HepG2 (cell line): ENCODE measurements at regions not wholly inside any gene's neighbourhood (a gene's known extent, or its start where the extent isn't known, plus 50 kb on each side); places are given as distances from the start of the nearest gene placed in this dataset.

ENCODE experiments used
- ATAC-seq: fragments of 200-7000 bp; cut with Tn5 transposase; 3 replicates; pipeline ENCODE4 v1.9.1; 2020; ENCODE audit warnings: mild to moderate bottlenecking, moderate library complexity
- BruUV-seq: library from RNA; stranded (reverse); fragments of 400-500 nt; replicated peaks from 2 replicates; lab custom pipeline; 2021; lab: Mats Ljungman, UMichigan
- CTCF ChIA-PET: fragments of 300-600 bp; formaldehyde crosslinking; extraction: SDS; loops from one replicate; lab custom pipeline; 2021; ENCODE audit warnings: low total read pairs, inconsistent platforms, low intra/inter-chr PET ratio; lab: Yijun Ruan, JAX
- POLR2A ChIA-PET: fragments of 350-600 bp; sonication (Branson Sonifier 250); formaldehyde crosslinking; loops from one replicate; lab custom pipeline; 2020; ENCODE audit warnings: antibody characterized with exemption, inconsistent platforms; lab: Yijun Ruan, JAX
- DNase-seq: peaks from one replicate; pipeline ENCODE4 v3.0.0-alpha.2; 2015; ENCODE audit warnings: low spot score
- FAIRE-seq: peaks from 3 replicates; lab custom pipeline; 2011; peaks lifted over from hg19 to GRCh38; lab: Jason Lieb, UNC
- H2AFZ ChIP-seq: one replicate; pipeline ENCODE4 v1.6.1; 2011; ENCODE audit warnings: low read length, inconsistent platforms
- H3K27ac ChIP-seq: fragments of 300-600 bp; 3 replicates; pipeline ENCODE4 v1.8.0; 2011; ENCODE audit warnings: mixed run types, mild to moderate bottlenecking, mixed read lengths, low read length, inconsistent platforms; ENCODE audit not compliant: insufficient read depth; ENCODE audit errors: extremely low read length
- H3K27me3 ChIP-seq, 2 experiments: fragments of 200-600 bp in 1 of 2; 2 replicates in 1 of 2; 3 replicates in 1 of 2; pipeline versions ENCODE4 v1.6.0 to v1.8.0; 2011; ENCODE audit warnings: low read length in 2 of 2, mild to moderate bottlenecking in 2 of 2, moderate library complexity in 2 of 2, inconsistent platforms in 1 of 2; ENCODE audit not compliant: insufficient read depth in 2 of 2, control insufficient read depth in 1 of 2
- H3K36me3 ChIP-seq, 2 experiments: fragments of 200-600 bp in 1 of 2; replicated peaks in 1 of 2; 2 replicates in 1 of 2; 3 replicates in 1 of 2; pipeline versions ENCODE4 v1.5.1 to v1.8.0; 2011; ENCODE audit warnings: low read length in 2 of 2, inconsistent platforms in 1 of 2; ENCODE audit not compliant: insufficient read depth in 2 of 2, control insufficient read depth in 1 of 2
- H3K4me1 ChIP-seq: 2 replicates; pipeline ENCODE4 v1.5.1; 2012; ENCODE audit warnings: low read length, inconsistent platforms; ENCODE audit not compliant: insufficient read depth
- H3K4me2 ChIP-seq: 2 replicates; pipeline ENCODE4 v1.6.0; 2011; ENCODE audit warnings: low read depth, low read length, inconsistent platforms
- H3K4me3 ChIP-seq, 3 experiments: fragments of 200-600 bp in 1 of 3; sonication (generic), shearing (Covaris generic) in 1 of 3; replicated peaks in 1 of 3; 2 replicates each; pipeline ENCODE4 v1.5.1; 2011 to 2016; ENCODE audit warnings: low read length in 3 of 3, inconsistent platforms in 2 of 3, low read depth in 2 of 3, mild to moderate bottlenecking in 2 of 3, control low read depth in 1 of 3, mixed read lengths in 1 of 3; ENCODE audit not compliant: insufficient read depth in 1 of 3
- H3K79me2 ChIP-seq: one replicate; pipeline ENCODE4 v1.6.1; 2011; ENCODE audit warnings: low read length, inconsistent platforms; ENCODE audit not compliant: insufficient read depth
- H3K9ac ChIP-seq: 2 replicates; pipeline ENCODE4 v1.6.0; 2011; ENCODE audit warnings: mild to moderate bottlenecking, low read depth, low read length, inconsistent platforms; ENCODE audit not compliant: insufficient read depth
- H3K9me3 ChIP-seq: 2 replicates; pipeline ENCODE4 v1.5.1; 2012; ENCODE audit warnings: mild to moderate bottlenecking, low read length
- H4K20me1 ChIP-seq: 2 replicates; pipeline ENCODE4 v1.6.0; 2011; ENCODE audit warnings: inconsistent platforms, mild to moderate bottlenecking, low read length, moderate library complexity; ENCODE audit not compliant: insufficient read depth
- ARNT ChIP-seq: fragments of 450-650 bp; IDR thresholded peaks from 2 replicates; pipeline ENCODE4 v1.6.1; 2017
- EED ChIP-seq: sonication (generic); formaldehyde crosslinking; IDR thresholded peaks from 2 replicates; pipeline ENCODE4 v1.5.0; 2020; ENCODE audit warnings: mild to moderate bottlenecking, missing genetic modification reagents
- IRX3 ChIP-seq: sonication (generic); formaldehyde crosslinking; IDR thresholded peaks from 2 replicates; pipeline ENCODE4 v1.8.1; 2023; ENCODE audit warnings: mild to moderate bottlenecking, low read depth, missing genetic modification reagents, borderline replicate concordance
- KDM1A ChIP-seq: IDR thresholded peaks from 2 replicates; pipeline ENCODE4 v1.6.1; 2016; ENCODE audit warnings: missing compliant biosample characterization
- LCORL ChIP-seq, 2 experiments: fragments of 450-650 bp in 1 of 2; sonication (generic) in 1 of 2; formaldehyde crosslinking in 1 of 2; IDR thresholded peaks; 2 replicates each; pipeline versions ENCODE4 v1.5.0 to v1.6.1; 2017 to 2020; ENCODE audit warnings: antibody characterized with exemption in 1 of 2, missing genetic modification reagents in 1 of 2
- PCBP1 ChIP-seq: fragments of 200-400 bp; formaldehyde crosslinking; IDR thresholded peaks from 2 replicates; pipeline ENCODE4 v1.6.1; 2017; ENCODE audit warnings: mild to moderate bottlenecking, low read depth, low read length, borderline replicate concordance
- PCBP2 ChIP-seq: fragments of 200-400 bp; formaldehyde crosslinking; optimal IDR thresholded peaks from 2 replicates; pipeline ENCODE3; 2018; ENCODE audit warnings: low read length, low read depth; ENCODE audit not compliant: poor library complexity, severe bottlenecking
- PHF21A ChIP-seq: sonication (generic); formaldehyde crosslinking; IDR thresholded peaks from 2 replicates; pipeline ENCODE4 v1.5.0; 2020; ENCODE audit warnings: mild to moderate bottlenecking, missing genetic modification reagents
- SP5 ChIP-seq: IDR thresholded peaks from 2 replicates; pipeline ENCODE4 v1.6.1; 2016; ENCODE audit warnings: low read depth, borderline replicate concordance
- TAF1 ChIP-seq: sonication (generic); formaldehyde crosslinking; IDR thresholded peaks from 2 replicates; pipeline ENCODE4 v1.4.0; 2020; ENCODE audit warnings: missing genetic modification reagents
- ZFP1 ChIP-seq: IDR thresholded peaks from 2 replicates; pipeline ENCODE4 v1.6.1; 2016
- ZNF441 ChIP-seq: sonication (generic); formaldehyde crosslinking; IDR thresholded peaks from 2 replicates; pipeline ENCODE4 v1.7.0; 2021; ENCODE audit warnings: missing genetic modification reagents, borderline replicate concordance
- ZNF558 ChIP-seq: sonication (generic); formaldehyde crosslinking; IDR thresholded peaks from 2 replicates; pipeline ENCODE4 v1.9.0; 2022; ENCODE audit warnings: mild to moderate bottlenecking, missing genetic modification reagents, borderline replicate concordance
- WGBS: methylation state at CpG from one replicate; pipeline ENCODE4 v1.1.6; 2017; ENCODE audit warnings: low lambda C conversion rate; 5-methylcytosine and 5-hydroxymethylcytosine counted together
- in situ Hi-C: cut with HindIII; loops from 2 replicates; pipeline ENCODE4 v1.10.0; 2017; ENCODE audit warnings: low pct_unique_long_range_greater_than_20kb; ENCODE audit not compliant: extremely low pct_ligation_motif_present
- intact Hi-C: fragments of 100-400 bp; cut with micrococcal nuclease; formaldehyde crosslinking; loops from one replicate; pipeline ENCODE4 v1.10.0; 2022; ENCODE audit not compliant: unreplicated experiment
- TF ChIP-seq, protein P1 (sequence below): sonication (generic); formaldehyde crosslinking; IDR thresholded peaks from 2 replicates; pipeline ENCODE4 v1.5.0; 2020; ENCODE audit warnings: mild to moderate bottlenecking, missing genetic modification reagents
- TF ChIP-seq, protein P2 (sequence below): sonication (generic); formaldehyde crosslinking; IDR thresholded peaks from 2 replicates; pipeline ENCODE4 v1.4.0; 2020; ENCODE audit warnings: mild to moderate bottlenecking, missing genetic modification reagents
- TF ChIP-seq, protein P3 (sequence below): sonication (generic); formaldehyde crosslinking; IDR thresholded peaks from 2 replicates; pipeline ENCODE4 v1.8.0; 2022; ENCODE audit warnings: missing genetic modification reagents, low read depth, mild to moderate bottlenecking, borderline replicate concordance
- TF ChIP-seq, protein P4 (sequence below): sonication (generic); formaldehyde crosslinking; IDR thresholded peaks from 2 replicates; pipeline ENCODE4 v1.5.1; 2020; ENCODE audit warnings: mild to moderate bottlenecking, missing genetic modification reagents, borderline replicate concordance
- TF ChIP-seq, protein P5 (sequence below): sonication (generic); formaldehyde crosslinking; IDR thresholded peaks from 2 replicates; pipeline ENCODE4 v1.9.0; 2021; ENCODE audit warnings: missing genetic modification reagents, borderline replicate concordance
- TF ChIP-seq, protein P6 (sequence below): sonication (generic); formaldehyde crosslinking; IDR thresholded peaks from 2 replicates; pipeline ENCODE4 v1.8.0; 2023; ENCODE audit warnings: mild to moderate bottlenecking, missing genetic modification reagents

DNA sequence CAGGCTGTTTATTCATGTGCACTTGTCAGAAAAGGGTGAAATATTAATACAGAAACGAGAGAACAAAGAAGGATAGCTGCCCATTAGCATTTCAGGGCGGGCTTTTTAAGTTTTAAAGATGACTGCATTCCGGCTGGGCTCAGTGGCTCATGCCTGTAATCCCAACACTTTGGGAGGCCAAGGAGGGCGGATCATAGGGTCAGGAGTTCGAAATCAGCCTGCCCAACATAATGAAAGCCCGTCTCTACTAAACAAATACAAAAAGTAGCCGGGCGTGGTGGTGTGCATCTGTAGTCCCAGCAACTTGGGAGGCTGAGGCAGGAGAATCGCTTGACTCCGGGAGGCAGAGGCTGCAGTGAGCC, 130.5 kb downstream of the HFE start:
- FAIRE-seq (no peak), DNase-seq (no peak), ATAC-seq (peak; percentile 3)
- CTCF ChIA-PET: interaction anchor here (1.6 kb wide), 1 partner anchor 43 kb away, joined by 6 read pairs; no protein-coding TSS in a partner anchor
- WGBS: under 1% methylated on average over 10 of the region's 10 CpGs
- H2AFZ ChIP-seq: no peak overlapping the region
- H3K27ac ChIP-seq: peak overlapping the region; percentile 89
- peaks cover 34% of the 10 kb centered on the region for H3K4me1 ChIP-seq
- no peaks in the 10 kb centered on the region for H3K9me3 ChIP-seq
- BruUV-seq: no TSS peak
- in situ Hi-C loops: no loop called here
- H3K4me3 ChIP-seq: peak overlapping the region; percentile 60 to 72 (median 62)
- no peaks in the 10 kb centered on the region for H3K36me3 ChIP-seq
- intact Hi-C loops: loop anchor here (1.0 to 5.0 kb wide), 5 partner anchors 21 to 160 kb away; a partner anchor contains a TSS
- no peaks in the 10 kb centered on the region for H4K20me1 ChIP-seq
- H3K27me3 ChIP-seq: no peaks in the 10 kb centered on the region; a peak in 1 of 5 replicates
- no peaks in the 10 kb centered on the region for H3K79me2 ChIP-seq
- POLR2A ChIA-PET: interaction anchor here (1.0 to 6.1 kb wide), 19 partner anchors 11 to 1676 kb away, joined by 4 to 336 read pairs (median 28); a partner anchor contains a TSS
- H3K4me2 ChIP-seq: peak overlapping the region; percentile 75
- H3K9ac ChIP-seq: peak overlapping the region; percentile 70
- TF ChIP-seq LCORL (IDR thresholded peaks at IDR 0.05) (no peak), LCORL (CRISPR knock-in tag; IDR thresholded peaks at IDR 0.05) (no peak), PCBP2 (no peak), TAF1 (no peak), PCBP1 (no peak), IRX3 (CRISPR knock-in tag) (no peak), ZFP1 (CRISPR knock-in tag) (no peak), SP5 (CRISPR knock-in tag) (no peak), ZNF441 (CRISPR knock-in tag) (0 out of 2 replicates have a peak, but pooled peaks have one; percentile 27), PHF21A (no peak), ARNT (no peak), ZNF558 (CRISPR knock-in tag) (no peak), KDM1A (CRISPR knock-in tag) (peak; percentile 32; the same call in 1 of the 2 replicates), EED (CRISPR knock-in tag) (no peak)
- TF ChIP-seq, protein P1, sequence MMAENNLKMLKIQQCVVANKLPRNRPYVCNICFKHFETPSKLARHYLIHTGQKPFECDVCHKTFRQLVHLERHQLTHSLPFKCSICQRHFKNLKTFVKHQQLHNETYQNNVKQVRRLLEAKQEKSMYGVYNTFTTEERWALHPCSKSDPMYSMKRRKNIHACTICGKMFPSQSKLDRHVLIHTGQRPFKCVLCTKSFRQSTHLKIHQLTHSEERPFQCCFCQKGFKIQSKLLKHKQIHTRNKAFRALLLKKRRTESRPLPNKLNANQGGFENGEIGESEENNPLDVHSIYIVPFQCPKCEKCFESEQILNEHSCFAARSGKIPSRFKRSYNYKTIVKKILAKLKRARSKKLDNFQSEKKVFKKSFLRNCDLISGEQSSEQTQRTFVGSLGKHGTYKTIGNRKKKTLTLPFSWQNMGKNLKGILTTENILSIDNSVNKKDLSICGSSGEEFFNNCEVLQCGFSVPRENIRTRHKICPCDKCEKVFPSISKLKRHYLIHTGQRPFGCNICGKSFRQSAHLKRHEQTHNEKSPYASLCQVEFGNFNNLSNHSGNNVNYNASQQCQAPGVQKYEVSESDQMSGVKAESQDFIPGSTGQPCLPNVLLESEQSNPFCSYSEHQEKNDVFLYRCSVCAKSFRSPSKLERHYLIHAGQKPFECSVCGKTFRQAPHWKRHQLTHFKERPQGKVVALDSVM (CRISPR knock-in tag): peak; percentile 94
- TF ChIP-seq, protein P2, sequence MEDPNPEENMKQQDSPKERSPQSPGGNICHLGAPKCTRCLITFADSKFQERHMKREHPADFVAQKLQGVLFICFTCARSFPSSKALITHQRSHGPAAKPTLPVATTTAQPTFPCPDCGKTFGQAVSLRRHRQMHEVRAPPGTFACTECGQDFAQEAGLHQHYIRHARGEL: no peak
- TF ChIP-seq, protein P3, sequence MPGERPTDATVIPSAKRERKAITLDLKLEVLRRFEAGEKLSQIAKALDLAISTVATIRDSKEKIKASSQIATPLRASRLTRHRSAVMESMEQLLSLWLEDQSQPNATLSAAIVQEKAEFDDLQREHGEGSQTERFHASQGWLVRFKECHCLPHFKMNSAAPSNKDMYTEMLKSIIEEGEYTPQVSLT: no peak
- TF ChIP-seq, protein P4, sequence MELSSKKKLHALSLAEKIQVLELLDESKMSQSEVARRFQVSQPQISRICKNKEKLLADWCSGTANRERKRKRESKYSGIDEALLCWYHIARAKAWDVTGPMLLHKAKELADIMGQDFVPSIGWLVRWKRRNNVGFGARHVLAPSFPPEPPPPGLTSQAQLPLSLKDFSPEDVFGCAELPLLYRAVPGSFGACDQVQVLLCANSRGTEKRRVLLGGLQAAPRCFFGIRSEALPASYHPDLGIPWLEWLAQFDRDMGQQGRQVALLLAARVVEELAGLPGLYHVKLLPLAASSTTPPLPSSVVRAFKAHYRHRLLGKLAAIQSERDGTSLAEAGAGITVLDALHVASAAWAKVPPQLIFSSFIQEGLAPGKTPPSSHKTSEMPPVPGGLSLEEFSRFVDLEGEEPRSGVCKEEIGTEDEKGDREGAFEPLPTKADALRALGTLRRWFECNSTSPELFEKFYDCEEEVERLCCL (CRISPR knock-in tag): 0 out of 2 replicates have a peak, but pooled peaks have one; percentile 53
- TF ChIP-seq, protein P5, sequence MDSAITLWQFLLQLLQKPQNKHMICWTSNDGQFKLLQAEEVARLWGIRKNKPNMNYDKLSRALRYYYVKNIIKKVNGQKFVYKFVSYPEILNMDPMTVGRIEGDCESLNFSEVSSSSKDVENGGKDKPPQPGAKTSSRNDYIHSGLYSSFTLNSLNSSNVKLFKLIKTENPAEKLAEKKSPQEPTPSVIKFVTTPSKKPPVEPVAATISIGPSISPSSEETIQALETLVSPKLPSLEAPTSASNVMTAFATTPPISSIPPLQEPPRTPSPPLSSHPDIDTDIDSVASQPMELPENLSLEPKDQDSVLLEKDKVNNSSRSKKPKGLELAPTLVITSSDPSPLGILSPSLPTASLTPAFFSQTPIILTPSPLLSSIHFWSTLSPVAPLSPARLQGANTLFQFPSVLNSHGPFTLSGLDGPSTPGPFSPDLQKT (CRISPR knock-in tag): no peak
- TF ChIP-seq, protein P6, sequence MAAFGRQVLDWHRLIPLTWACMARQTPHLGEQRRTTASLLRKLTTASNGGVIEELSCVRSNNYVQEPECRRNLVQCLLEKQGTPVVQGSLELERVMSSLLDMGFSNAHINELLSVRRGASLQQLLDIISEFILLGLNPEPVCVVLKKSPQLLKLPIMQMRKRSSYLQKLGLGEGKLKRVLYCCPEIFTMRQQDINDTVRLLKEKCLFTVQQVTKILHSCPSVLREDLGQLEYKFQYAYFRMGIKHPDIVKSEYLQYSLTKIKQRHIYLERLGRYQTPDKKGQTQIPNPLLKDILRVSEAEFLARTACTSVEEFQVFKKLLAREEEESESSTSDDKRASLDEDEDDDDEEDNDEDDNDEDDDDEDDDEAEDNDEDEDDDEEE (CRISPR knock-in tag): no peak
